Esophagus squamous epithelium (tissue), 5 donors: ENCODE measurements at regions not wholly inside any gene's neighbourhood (a gene's known extent, or its start where the extent isn't known, plus 50 kb on each side); places are given as distances from the start of the nearest gene placed in this dataset.

Experiments
- DNase-seq: peaks from one replicate; lab custom pipeline; 2025; lab: John Stamatoyannopoulos, UW
- H3K27ac ChIP-seq, 4 donors: fragments of 200-600 bp; sonication (generic); one replicate each; pipeline ENCODE4 v1.5.1; 2016 to 2019; ENCODE audit warnings: mild to moderate bottlenecking in 1 of 4
- H3K27me3 ChIP-seq, 4 donors: fragments of 200-600 bp; sonication (generic); 1 replicate in 3 of 4; 2 replicates in 1 of 4; pipeline versions ENCODE4 v1.5.1 to v1.6.0; 2017 to 2021; ENCODE audit warnings: antibody characterized with exemption in 1 of 4
- H3K36me3 ChIP-seq, 3 donors: fragments of 200-600 bp; sonication (generic); one replicate each; pipeline ENCODE4 v1.5.1; 2016 to 2019
- H3K4me1 ChIP-seq, 3 donors: fragments of 200-600 bp; sonication (generic); one replicate each; pipeline ENCODE4 v1.5.1; 2017 to 2019
- H3K4me3 ChIP-seq, 4 donors: fragments of 200-600 bp; sonication (generic); 1 replicate in 3 of 4; 2 replicates in 1 of 4; pipeline ENCODE4 v1.5.1; 2016 to 2019; ENCODE audit warnings: mild to moderate bottlenecking in 2 of 4, moderate library complexity in 1 of 4
- H3K9me3 ChIP-seq, 3 donors: fragments of 200-600 bp; sonication (generic); one replicate each; pipeline ENCODE4 v1.5.1; 2016 to 2019
- CTCF ChIP-seq, 6 experiments: fragments of 450-650 bp in 4 of 6; fragments of 200-600 bp in 2 of 6; sonication (generic) in 2 of 6; IDR thresholded peaks; one replicate each; pipeline ENCODE4 v1.5.1; 2016 to 2019; ENCODE audit warnings: antibody characterized with exemption in 6 of 6, mild to moderate bottlenecking in 4 of 6, moderate library complexity in 4 of 6
- POLR2A ChIP-seq, 4 donors: fragments of 450-650 bp; IDR thresholded peaks; one replicate each; pipeline ENCODE4 v1.6.1; 2017; ENCODE audit warnings: antibody characterized with exemption in 4 of 4, mild to moderate bottlenecking in 4 of 4, moderate library complexity in 3 of 4
- WGBS, 2 donors: methylation state at CpG; one replicate each; pipeline ENCODE4 v1.1.5; 2018; 5-methylcytosine and 5-hydroxymethylcytosine counted together
- intact Hi-C: fragments of 100-400 bp; cut with DNase I; formaldehyde crosslinking; loops from one replicate; pipeline ENCODE4 v1.15.0; 2022
- donor health status: DM: yes; HTN: yes; CAD: no.

- Histone ChIP-seq H3K36me3 (no peaks in the 10 kb centered on the region), H3K27ac (no peak overlapping the region), H3K4me3 (no peak overlapping the region), H3K9me3 (no peaks in the 10 kb centered on the region), H3K27me3 (no peaks in the 10 kb centered on the region), H3K4me1 (no peaks in the 10 kb centered on the region)
- no peak for DNase-seq
- no peak for TF ChIP-seq POLR2A (IDR thresholded peaks at IDR 0.05)
- no peak for TF ChIP-seq CTCF (IDR thresholded peaks at IDR 0.05)
- intact Hi-C loops: no loop called here
- WGBS, 2 donors: 61 to 68% methylated on average over 2 of the region's 2 CpGs
These were observed 102.9 kb downstream of the DIO2 start for GRCh38 chr14:80108430-80108829.

GRCh38 chr14:80105488-80105994 lies 105.8 kb downstream of the DIO2 start:
- no peaks in the 10 kb centered on the region for H3K9me3 ChIP-seq
- no peak for TF ChIP-seq CTCF (IDR thresholded peaks at IDR 0.05)
- no peak for TF ChIP-seq POLR2A (IDR thresholded peaks at IDR 0.05)
- H3K27me3 ChIP-seq: no peaks in the 10 kb centered on the region
- H3K27ac ChIP-seq: no peak overlapping the region
- no peaks in the 10 kb centered on the region for H3K36me3 ChIP-seq
- no peaks in the 10 kb centered on the region for H3K4me1 ChIP-seq
- intact Hi-C loops: no loop called here
- no peak for DNase-seq
- WGBS, 2 donors: 54 to 59% methylated on average over 5 of the region's 5 CpGs
- H3K4me3 ChIP-seq: no peak overlapping the region

GRCh38 chr14:80101835-80102234 lies 109.5 kb downstream of the DIO2 start:
- H3K27me3 ChIP-seq: no peaks in the 10 kb centered on the region
- TF ChIP-seq CTCF (IDR thresholded peaks at IDR 0.05) (no peak), POLR2A (IDR thresholded peaks at IDR 0.05) (no peak)
- no peak overlapping the region for H3K4me3 ChIP-seq
- H3K36me3 ChIP-seq: no peaks in the 10 kb centered on the region
- intact Hi-C loops: no loop called here
- H3K9me3 ChIP-seq: no peaks in the 10 kb centered on the region
- DNase-seq: no peak
- no peak overlapping the region for H3K27ac ChIP-seq
- H3K4me1 ChIP-seq: no peaks in the 10 kb centered on the region

- 81 to 85% methylated on average over 6 to 7 of the region's 7 CpGs for WGBS, 2 donors
- no peak overlapping the region for H3K27ac ChIP-seq
- TF ChIP-seq POLR2A (IDR thresholded peaks at IDR 0.05) (no peak), CTCF (IDR thresholded peaks at IDR 0.05) (no peak)
- H3K36me3 ChIP-seq: no peaks in the 10 kb centered on the region
- DNase-seq: no peak
- H3K4me1 ChIP-seq: no peaks in the 10 kb centered on the region
- H3K9me3 ChIP-seq: no peaks in the 10 kb centered on the region
- intact Hi-C loops: no loop called here
- H3K27me3 ChIP-seq: no peaks in the 10 kb centered on the region
- H3K4me3 ChIP-seq: no peak overlapping the region
These were observed 110.6 kb downstream of the DIO2 start for GRCh38 chr14:80100681-80101080.

GRCh38 chr14:80095623-80096022 lies 115.7 kb downstream of the DIO2 start:
- WGBS, 2 donors: 56 to 57% methylated on average over 4 of the region's 4 CpGs
- H3K9me3 ChIP-seq: no peaks in the 10 kb centered on the region
- TF ChIP-seq CTCF (IDR thresholded peaks at IDR 0.05) (no peak), POLR2A (IDR thresholded peaks at IDR 0.05) (no peak)
- no peak for DNase-seq
- H3K27ac ChIP-seq: no peak overlapping the region
- no peaks in the 10 kb centered on the region for H3K27me3 ChIP-seq
- intact Hi-C loops: no loop called here
- H3K4me3 ChIP-seq: no peak overlapping the region
- H3K4me1 ChIP-seq: no peaks in the 10 kb centered on the region
- H3K36me3 ChIP-seq: no peaks in the 10 kb centered on the region
